H1 (cell line): ENCODE measurements at regions not wholly inside any gene's neighbourhood (a gene's known extent, or its start where the extent isn't known, plus 50 kb on each side); places are given as distances from the start of the nearest gene placed in this dataset.

Experiments used
- ATF2 ChIP-seq: IDR thresholded peaks from 2 replicates; pipeline ENCODE4 v1.6.1; 2012; ENCODE audit warnings: low read length, inconsistent platforms
- POLR2AphosphoS5 ChIP-seq: IDR thresholded peaks from 2 replicates; pipeline ENCODE4 v1.6.1; 2011; ENCODE audit warnings: low read depth, low read length

- TF ChIP-seq POLR2AphosphoS5 (no peak), ATF2 (no peak)
Observed at GRCh38 chr22:49370627-49371301, 456.9 kb downstream of the BRD1 start (continued).
